Smooth muscle cell (in vitro differentiated cells): ENCODE measurements at regions not wholly inside any gene's neighbourhood (a gene's known extent, or its start where the extent isn't known, plus 50 kb on each side); places are given as distances from the start of the nearest gene placed in this dataset.

Source experiments
- DNase-seq: peaks from one replicate; lab custom pipeline; 2025; ENCODE audit not compliant: unreplicated experiment; lab: John Stamatoyannopoulos, UW
- H2AFZ ChIP-seq: fragments of 200-600 bp; sonication (generic); 2 replicates; pipeline ENCODE4 v1.6.0; 2016; ENCODE audit warnings: antibody characterized with exemption, low read depth, mild to moderate bottlenecking
- H3F3A ChIP-seq: fragments of 200-600 bp; sonication (generic); 2 replicates; pipeline ENCODE4 v1.6.0; 2017; ENCODE audit warnings: antibody characterized with exemption, low read depth
- H3K27ac ChIP-seq: fragments of 200-600 bp; sonication (generic); 2 replicates; pipeline ENCODE4 v1.5.1; 2016; ENCODE audit warnings: low read depth, mild to moderate bottlenecking
- H3K27me3 ChIP-seq: fragments of 200-600 bp; sonication (generic); 2 replicates; pipeline ENCODE4 v1.6.1; 2016; ENCODE audit warnings: low read depth, mild to moderate bottlenecking
- H3K36me3 ChIP-seq: fragments of 200-600 bp; sonication (generic); 2 replicates; pipeline ENCODE4 v1.5.1; 2016; ENCODE audit warnings: low read depth
- H3K4me1 ChIP-seq: fragments of 200-600 bp; sonication (generic); 2 replicates; pipeline ENCODE4 v1.5.1; 2016; ENCODE audit warnings: low read depth
- H3K4me2 ChIP-seq: fragments of 200-600 bp; sonication (generic); 2 replicates; pipeline ENCODE4 v1.6.0; 2016; ENCODE audit warnings: mild to moderate bottlenecking
- H3K4me3 ChIP-seq: fragments of 200-600 bp; sonication (generic); 2 replicates; pipeline ENCODE4 v1.5.1; 2016; ENCODE audit warnings: mild to moderate bottlenecking
- H3K79me2 ChIP-seq: fragments of 200-600 bp; sonication (generic); 2 replicates; pipeline ENCODE4 v1.6.0; 2016; ENCODE audit warnings: low read depth, mild to moderate bottlenecking
- H3K9ac ChIP-seq: fragments of 200-600 bp; sonication (generic); 2 replicates; pipeline ENCODE4 v1.6.0; 2016; ENCODE audit warnings: low read depth
- H3K9me3 ChIP-seq: fragments of 200-600 bp; sonication (generic); replicated peaks from 2 replicates; pipeline ENCODE4 v1.5.1; 2016; ENCODE audit warnings: low read depth
- H4K20me1 ChIP-seq: fragments of 200-600 bp; sonication (generic); 2 replicates; pipeline ENCODE4 v1.6.0; 2016; ENCODE audit warnings: low read depth
- WGBS: methylation state at CpG from one replicate; pipeline ENCODE4 v1.1.7; 2016; ENCODE audit warnings: low lambda C conversion rate; 5-methylcytosine and 5-hydroxymethylcytosine counted together
- TF ChIP-seq, protein P1 (sequence below): fragments of 200-600 bp; sonication (generic); IDR thresholded peaks from 2 replicates; pipeline ENCODE4 v1.5.1; 2017; ENCODE audit warnings: borderline replicate concordance, mild to moderate bottlenecking, antibody characterized with exemption; ENCODE audit not compliant: insufficient read depth, poor library complexity, severe bottlenecking

DNA sequence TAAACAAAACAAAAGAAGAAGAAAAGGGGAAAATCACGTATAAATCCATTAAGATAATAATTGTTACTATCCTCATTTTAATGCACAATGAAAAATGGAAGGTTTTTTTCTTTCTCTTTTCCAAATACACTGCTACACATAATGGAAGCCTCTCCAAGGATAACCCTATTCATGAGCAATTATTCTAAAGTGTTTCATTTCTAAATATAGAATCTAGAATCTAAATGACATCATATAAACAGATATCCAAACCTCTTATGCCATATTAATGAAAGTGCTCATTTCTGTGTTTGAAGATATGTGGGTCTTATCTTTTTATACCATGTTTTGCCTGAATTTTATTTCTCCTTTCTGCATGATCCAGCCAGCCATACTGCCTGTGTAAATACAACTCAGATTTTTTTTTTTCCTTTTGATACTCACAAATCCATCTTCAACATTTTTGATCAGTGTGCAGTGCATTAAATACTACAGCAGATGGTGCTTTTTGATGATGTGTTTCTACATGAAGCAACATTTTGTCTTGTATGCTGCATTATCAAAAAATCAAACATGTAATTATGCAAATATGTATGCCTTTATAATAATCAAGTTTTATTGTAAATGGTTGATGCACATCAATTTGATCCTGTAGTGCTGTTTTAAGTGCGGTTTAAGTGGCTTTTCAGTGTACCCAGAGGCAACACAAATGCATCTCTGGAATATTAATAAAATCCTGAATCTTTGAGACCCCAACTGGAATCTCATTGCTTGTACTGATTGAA is 625.6 kb upstream of the PTBP2 start:
- H3K27ac ChIP-seq, result no peak overlapping the region
- no peaks in the 10 kb centered on the region for H3K9me3 ChIP-seq
- 88% methylated on average over 2 of the region's 2 CpGs for WGBS
- H2AFZ ChIP-seq, result no peak overlapping the region
- no peaks in the 10 kb centered on the region for H3K36me3 ChIP-seq
- no peak overlapping the region for H3K4me2 ChIP-seq
- H3K27me3 ChIP-seq, result no peaks in the 10 kb centered on the region
- H3F3A ChIP-seq, result no peaks in the 10 kb centered on the region
- no peaks in the 10 kb centered on the region for H3K4me1 ChIP-seq
- TF ChIP-seq, protein P1, sequence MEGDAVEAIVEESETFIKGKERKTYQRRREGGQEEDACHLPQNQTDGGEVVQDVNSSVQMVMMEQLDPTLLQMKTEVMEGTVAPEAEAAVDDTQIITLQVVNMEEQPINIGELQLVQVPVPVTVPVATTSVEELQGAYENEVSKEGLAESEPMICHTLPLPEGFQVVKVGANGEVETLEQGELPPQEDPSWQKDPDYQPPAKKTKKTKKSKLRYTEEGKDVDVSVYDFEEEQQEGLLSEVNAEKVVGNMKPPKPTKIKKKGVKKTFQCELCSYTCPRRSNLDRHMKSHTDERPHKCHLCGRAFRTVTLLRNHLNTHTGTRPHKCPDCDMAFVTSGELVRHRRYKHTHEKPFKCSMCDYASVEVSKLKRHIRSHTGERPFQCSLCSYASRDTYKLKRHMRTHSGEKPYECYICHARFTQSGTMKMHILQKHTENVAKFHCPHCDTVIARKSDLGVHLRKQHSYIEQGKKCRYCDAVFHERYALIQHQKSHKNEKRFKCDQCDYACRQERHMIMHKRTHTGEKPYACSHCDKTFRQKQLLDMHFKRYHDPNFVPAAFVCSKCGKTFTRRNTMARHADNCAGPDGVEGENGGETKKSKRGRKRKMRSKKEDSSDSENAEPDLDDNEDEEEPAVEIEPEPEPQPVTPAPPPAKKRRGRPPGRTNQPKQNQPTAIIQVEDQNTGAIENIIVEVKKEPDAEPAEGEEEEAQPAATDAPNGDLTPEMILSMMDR, result no peak
- H3K79me2 ChIP-seq, result no peaks in the 10 kb centered on the region
- no peak overlapping the region for H3K4me3 ChIP-seq
- no peaks in the 10 kb centered on the region for H4K20me1 ChIP-seq
- no peak overlapping the region for H3K9ac ChIP-seq
- DNase-seq, result no peak

DNA sequence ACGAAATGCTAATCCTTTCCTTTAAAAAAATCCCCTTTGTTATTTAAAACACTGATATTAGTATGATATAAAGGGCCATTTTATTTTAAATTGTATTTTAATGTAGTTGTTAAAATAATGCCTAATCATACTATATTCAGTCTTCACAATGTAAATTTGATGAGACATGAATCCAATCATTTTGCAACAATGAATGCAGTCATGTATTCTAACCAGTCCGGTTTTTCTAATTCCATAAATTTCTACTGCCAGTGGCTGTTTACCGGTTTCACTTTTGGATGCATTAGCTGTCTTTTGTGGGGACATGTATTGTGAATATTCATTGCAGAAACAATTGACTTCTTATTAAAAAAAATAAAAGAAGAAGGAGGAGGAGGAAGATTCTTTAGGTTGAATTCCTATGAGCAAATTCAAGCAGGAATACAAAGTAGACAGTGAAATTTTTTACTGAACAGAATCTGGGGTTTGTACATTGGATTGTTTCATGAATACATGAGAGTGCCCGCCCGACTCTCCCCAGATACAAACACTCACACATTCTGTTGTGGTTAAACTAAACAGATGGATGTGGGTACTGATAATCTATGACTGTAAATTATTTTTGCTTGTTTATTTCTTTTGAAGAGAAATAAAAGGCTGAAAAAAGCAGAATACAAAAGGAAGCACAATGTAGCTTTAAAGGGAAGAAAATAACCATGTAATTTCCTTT is 624.8 kb upstream of the PTBP2 start:
- Histone ChIP-seq H4K20me1 (no peaks in the 10 kb centered on the region), H3K27ac (no peak overlapping the region), H3F3A (no peaks in the 10 kb centered on the region), H3K9ac (no peak overlapping the region), H3K4me1 (no peaks in the 10 kb centered on the region), H3K9me3 (no peaks in the 10 kb centered on the region), H3K79me2 (no peaks in the 10 kb centered on the region), H3K4me2 (no peak overlapping the region), H3K4me3 (no peak overlapping the region), H3K36me3 (no peaks in the 10 kb centered on the region), H3K27me3 (no peaks in the 10 kb centered on the region), H2AFZ (peak overlapping the region; percentile 12)
- TF ChIP-seq, protein P1, result no peak
- no peak for DNase-seq
- WGBS, result 87% methylated on average over 5 of the region's 5 CpGs

DNA sequence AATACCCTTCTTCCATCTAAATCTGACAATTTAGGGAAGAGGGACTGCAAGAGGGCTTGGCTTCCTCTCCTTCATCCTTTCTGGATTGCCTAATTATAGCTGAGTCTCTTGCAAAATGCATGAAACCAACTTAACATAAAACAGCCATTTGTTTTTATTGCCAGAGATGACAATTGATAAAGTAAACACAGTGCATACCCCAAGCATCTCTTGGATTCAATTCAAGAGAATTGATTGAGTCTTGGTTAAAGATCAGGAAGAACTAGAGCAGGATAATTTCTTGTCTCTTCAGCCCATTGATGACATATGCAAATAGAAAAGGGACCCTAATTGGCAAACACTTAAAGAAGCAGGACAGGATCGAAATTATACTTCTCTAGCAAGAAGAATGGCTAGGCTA is 617.1 kb upstream of the PTBP2 start:
- Histone ChIP-seq H3F3A (no peaks in the 10 kb centered on the region), H3K4me3 (no peak overlapping the region), H4K20me1 (no peaks in the 10 kb centered on the region), H3K9ac (no peak overlapping the region), H3K4me1 (no peaks in the 10 kb centered on the region), H3K4me2 (no peak overlapping the region), H3K27ac (no peak overlapping the region), H3K79me2 (no peaks in the 10 kb centered on the region), H3K27me3 (no peaks in the 10 kb centered on the region), H3K36me3 (no peaks in the 10 kb centered on the region), H3K9me3 (no peaks in the 10 kb centered on the region), H2AFZ (no peak overlapping the region)
- 90% methylated on average over 1 of the region's 1 CpG for WGBS
- TF ChIP-seq, protein P1, result no peak
- DNase-seq, result no peak
